GM23338 (cell line): ENCODE measurements at regions not wholly inside any gene's neighbourhood (a gene's known extent, or its start where the extent isn't known, plus 50 kb on each side); places are given as distances from the start of the nearest gene placed in this dataset.

Experiments
- ATAC-seq: fragments of 200-7000 bp; cut with Tn5 transposase; 3 replicates; pipeline ENCODE4 v1.9.1; 2020
- DNase-seq: peaks from one replicate; pipeline ENCODE4 v3.0.0-alpha.2; 2015; ENCODE audit warnings: low spot score
- H2AFZ ChIP-seq: fragments of 200-600 bp; sonication (generic); 2 replicates; pipeline ENCODE4 v1.8.0; 2016; ENCODE audit warnings: antibody characterized with exemption, mild to moderate bottlenecking, moderate library complexity
- H3F3A ChIP-seq: fragments of 200-600 bp; sonication (generic); replicated peaks from 2 replicates; pipeline ENCODE4 v1.8.0; 2017; ENCODE audit warnings: antibody characterized with exemption, mixed run types, low read depth
- H3K27ac ChIP-seq: fragments of 200-600 bp; sonication (generic); 2 replicates; pipeline ENCODE4 v1.6.1; 2016; ENCODE audit warnings: low read depth
- H3K27me3 ChIP-seq: fragments of 200-600 bp; sonication (generic); 2 replicates; pipeline ENCODE4 v1.8.0; 2016; ENCODE audit warnings: mild to moderate bottlenecking, mixed run types, moderate library complexity; ENCODE audit not compliant: insufficient read depth
- H3K36me3 ChIP-seq: fragments of 200-600 bp; sonication (generic); 2 replicates; pipeline ENCODE4 v1.8.0; 2016; ENCODE audit warnings: mild to moderate bottlenecking; ENCODE audit not compliant: insufficient read depth
- H3K4me1 ChIP-seq: fragments of 200-600 bp; sonication (generic); 2 replicates; pipeline ENCODE4 v1.8.0; 2016; ENCODE audit warnings: mild to moderate bottlenecking, moderate library complexity; ENCODE audit not compliant: insufficient read depth
- H3K4me2 ChIP-seq: fragments of 200-600 bp; sonication (generic); 2 replicates; pipeline ENCODE4 v1.7.1; 2017; ENCODE audit warnings: mixed run types
- H3K4me3 ChIP-seq: fragments of 200-600 bp; sonication (generic); 2 replicates; pipeline ENCODE4 v1.6.1; 2016; ENCODE audit warnings: mixed run types
- H3K79me2 ChIP-seq: fragments of 200-600 bp; sonication (generic); replicated peaks from 2 replicates; pipeline ENCODE4 v1.8.0; 2017; ENCODE audit warnings: mild to moderate bottlenecking; ENCODE audit not compliant: insufficient read depth
- H3K9me2 ChIP-seq: fragments of 200-600 bp; sonication (generic); 2 replicates; pipeline ENCODE4 v1.8.0; 2017; ENCODE audit not compliant: insufficient read depth
- H4K20me1 ChIP-seq: fragments of 200-600 bp; sonication (generic); replicated peaks from 2 replicates; pipeline ENCODE4 v1.8.0; 2017; ENCODE audit warnings: mild to moderate bottlenecking; ENCODE audit not compliant: insufficient read depth
- H3K27ac Mint-ChIP-seq: 2 replicates; pipeline ENCODE4 v1.8.0; 2020; ENCODE audit warnings: inconsistent platforms, mild to moderate bottlenecking, moderate library complexity, mixed read lengths
- H3K27me3 Mint-ChIP-seq: 3 replicates; pipeline ENCODE4 v1.8.0; 2022; ENCODE audit warnings: low read depth, mild to moderate bottlenecking, moderate library complexity, mixed read lengths, inconsistent platforms; ENCODE audit not compliant: insufficient read depth, poor library complexity
- H3K36me3 Mint-ChIP-seq: 3 replicates; pipeline ENCODE4 v1.8.0; 2021; ENCODE audit warnings: low read depth, mild to moderate bottlenecking, inconsistent platforms, moderate library complexity, mixed read lengths
- H3K4me1 Mint-ChIP-seq: 3 replicates; pipeline ENCODE4 v1.8.0; 2020; ENCODE audit warnings: mild to moderate bottlenecking, inconsistent platforms, mixed read lengths
- H3K4me3 Mint-ChIP-seq: 3 replicates; pipeline ENCODE4 v1.8.0; 2021; ENCODE audit warnings: moderate library complexity, mild to moderate bottlenecking, inconsistent platforms, mixed read lengths
- H3K9me3 Mint-ChIP-seq: 3 replicates; pipeline ENCODE4 v1.8.0; 2020; ENCODE audit warnings: moderate library complexity, mild to moderate bottlenecking, inconsistent platforms, mixed read lengths
- CREB1 ChIP-seq: fragments of 250-450 bp; sonication (Bioruptor Pico); IDR thresholded peaks from 2 replicates; pipeline ENCODE4 v1.5.0; 2020; ENCODE audit warnings: low read depth, mild to moderate bottlenecking, moderate library complexity
- CTCF ChIP-seq, 2 experiments: fragments of 200-600 bp in 1 of 2; sonication (generic) in 1 of 2; conservative IDR thresholded peaks; 2 replicates each; pipeline versions ENCODE4 v1.5.1 to v1.6.1; 2016 to 2017; ENCODE audit warnings: antibody characterized with exemption in 2 of 2, low read depth in 2 of 2, mild to moderate bottlenecking in 2 of 2, moderate library complexity in 1 of 2
- EZH2 ChIP-seq: fragments of 200-600 bp; sonication (generic); IDR thresholded peaks from one replicate; pipeline ENCODE4 v1.8.0; 2017; ENCODE audit warnings: antibody characterized with exemption, mild to moderate bottlenecking, low read depth; ENCODE audit not compliant: unreplicated experiment
- EZH2phosphoT487 ChIP-seq: fragments of 200-600 bp; sonication (generic); IDR thresholded peaks from one replicate; pipeline ENCODE4 v1.8.1; 2018; ENCODE audit warnings: antibody characterized with exemption; ENCODE audit not compliant: unreplicated experiment
- JUNB ChIP-seq: IDR thresholded peaks from one replicate; pipeline ENCODE4 v1.6.1; 2016; ENCODE audit warnings: antibody characterized with exemption; ENCODE audit not compliant: unreplicated experiment
- NANOG ChIP-seq: IDR thresholded peaks from 2 replicates; pipeline ENCODE4 v1.6.1; 2016; ENCODE audit warnings: antibody characterized with exemption, borderline replicate concordance
- POLR2AphosphoS5 ChIP-seq: IDR thresholded peaks from 2 replicates; pipeline ENCODE4 v1.6.1; 2016; ENCODE audit warnings: antibody characterized with exemption, low read depth
- STAT1 ChIP-seq: IDR thresholded peaks from one replicate; pipeline ENCODE4 v1.6.1; 2016; ENCODE audit warnings: antibody characterized with exemption; ENCODE audit not compliant: unreplicated experiment
- ZNF114 ChIP-seq: fragments of 250-450 bp; sonication (Bioruptor Pico); IDR thresholded peaks from 2 replicates; pipeline ENCODE4 v1.5.0; 2020; ENCODE audit warnings: mild to moderate bottlenecking, moderate library complexity
- ZNF331 ChIP-seq: fragments of 250-450 bp; sonication (Bioruptor Pico); IDR thresholded peaks from 2 replicates; pipeline ENCODE4 v1.5.0; 2020; ENCODE audit warnings: low read depth, mild to moderate bottlenecking, moderate library complexity
- TF ChIP-seq, protein P1 (sequence below): IDR thresholded peaks from 2 replicates; pipeline ENCODE4 v1.6.1; 2016; ENCODE audit warnings: antibody characterized with exemption
- TF ChIP-seq, protein P2 (sequence below): IDR thresholded peaks from one replicate; pipeline ENCODE4 v1.6.1; 2018; ENCODE audit warnings: antibody characterized with exemption; ENCODE audit not compliant: unreplicated experiment
- TF ChIP-seq, protein P3 (sequence below): fragments of 250-450 bp; sonication (Bioruptor Pico); IDR thresholded peaks from 2 replicates; pipeline ENCODE4 v1.5.0; 2020; ENCODE audit warnings: mild to moderate bottlenecking, moderate library complexity

DNA sequence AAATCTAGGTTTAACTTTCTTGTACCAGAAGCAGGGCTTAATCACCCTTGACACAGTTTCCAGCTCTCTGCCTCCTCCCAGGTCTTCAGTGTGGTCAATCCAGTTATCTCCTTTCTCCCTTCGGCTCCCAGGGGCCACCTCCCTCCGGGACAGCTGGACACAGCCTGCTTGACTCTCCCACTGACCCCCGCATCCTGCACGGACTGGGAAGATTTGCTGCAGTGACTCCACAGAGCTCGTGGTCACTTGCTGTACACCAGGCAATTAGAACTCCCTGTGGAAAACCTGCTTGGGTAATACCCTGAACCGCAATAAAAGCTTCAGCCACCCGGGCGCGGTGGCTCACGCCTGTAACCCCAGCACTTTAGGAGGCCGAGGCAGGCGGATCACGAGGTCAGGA, 116.5 kb downstream of the NUFIP1 start:
- no peak overlapping the region for H2AFZ ChIP-seq
- no peaks in the 10 kb centered on the region; the same call in 2 of the 3 replicates for H3K4me1 Mint-ChIP-seq
- H3K9me2 ChIP-seq: no peaks in the 10 kb centered on the region
- no peak overlapping the region for H3K27ac ChIP-seq
- peaks cover 2% of the 10 kb centered on the region for H3K27me3 Mint-ChIP-seq
- no peak overlapping the region for H3K4me3 Mint-ChIP-seq
- no peak overlapping the region for H3K4me2 ChIP-seq
- H3K9me3 Mint-ChIP-seq: peaks cover 8% of the 10 kb centered on the region
- peaks cover 6% of the 10 kb centered on the region for H3K36me3 Mint-ChIP-seq
- H3K36me3 ChIP-seq: no peaks in the 10 kb centered on the region
- H3K4me1 ChIP-seq: no peaks in the 10 kb centered on the region
- no peaks in the 10 kb centered on the region for H4K20me1 ChIP-seq
- no peaks in the 10 kb centered on the region for H3K27me3 ChIP-seq
- DNase-seq (no peak), ATAC-seq (no peak)
- no peaks in the 10 kb centered on the region for H3K79me2 ChIP-seq
- H3F3A ChIP-seq: no peaks in the 10 kb centered on the region
- TF ChIP-seq, protein P1, sequence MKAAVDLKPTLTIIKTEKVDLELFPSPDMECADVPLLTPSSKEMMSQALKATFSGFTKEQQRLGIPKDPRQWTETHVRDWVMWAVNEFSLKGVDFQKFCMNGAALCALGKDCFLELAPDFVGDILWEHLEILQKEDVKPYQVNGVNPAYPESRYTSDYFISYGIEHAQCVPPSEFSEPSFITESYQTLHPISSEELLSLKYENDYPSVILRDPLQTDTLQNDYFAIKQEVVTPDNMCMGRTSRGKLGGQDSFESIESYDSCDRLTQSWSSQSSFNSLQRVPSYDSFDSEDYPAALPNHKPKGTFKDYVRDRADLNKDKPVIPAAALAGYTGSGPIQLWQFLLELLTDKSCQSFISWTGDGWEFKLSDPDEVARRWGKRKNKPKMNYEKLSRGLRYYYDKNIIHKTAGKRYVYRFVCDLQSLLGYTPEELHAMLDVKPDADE: no peak
- TF ChIP-seq POLR2AphosphoS5 (no peak), NANOG (no peak), JUNB (no peak), ZNF331 (CRISPR knock-in tag) (no peak), CTCF (conservative IDR thresholded peaks at IDR 0.05; ENCODE audit: low read depth in 2 of 2) (no peak), CREB1 (CRISPR knock-in tag) (no peak), EZH2phosphoT487 (no peak), STAT1 (no peak), EZH2 (no peak), ZNF114 (no peak)
- TF ChIP-seq, protein P2, sequence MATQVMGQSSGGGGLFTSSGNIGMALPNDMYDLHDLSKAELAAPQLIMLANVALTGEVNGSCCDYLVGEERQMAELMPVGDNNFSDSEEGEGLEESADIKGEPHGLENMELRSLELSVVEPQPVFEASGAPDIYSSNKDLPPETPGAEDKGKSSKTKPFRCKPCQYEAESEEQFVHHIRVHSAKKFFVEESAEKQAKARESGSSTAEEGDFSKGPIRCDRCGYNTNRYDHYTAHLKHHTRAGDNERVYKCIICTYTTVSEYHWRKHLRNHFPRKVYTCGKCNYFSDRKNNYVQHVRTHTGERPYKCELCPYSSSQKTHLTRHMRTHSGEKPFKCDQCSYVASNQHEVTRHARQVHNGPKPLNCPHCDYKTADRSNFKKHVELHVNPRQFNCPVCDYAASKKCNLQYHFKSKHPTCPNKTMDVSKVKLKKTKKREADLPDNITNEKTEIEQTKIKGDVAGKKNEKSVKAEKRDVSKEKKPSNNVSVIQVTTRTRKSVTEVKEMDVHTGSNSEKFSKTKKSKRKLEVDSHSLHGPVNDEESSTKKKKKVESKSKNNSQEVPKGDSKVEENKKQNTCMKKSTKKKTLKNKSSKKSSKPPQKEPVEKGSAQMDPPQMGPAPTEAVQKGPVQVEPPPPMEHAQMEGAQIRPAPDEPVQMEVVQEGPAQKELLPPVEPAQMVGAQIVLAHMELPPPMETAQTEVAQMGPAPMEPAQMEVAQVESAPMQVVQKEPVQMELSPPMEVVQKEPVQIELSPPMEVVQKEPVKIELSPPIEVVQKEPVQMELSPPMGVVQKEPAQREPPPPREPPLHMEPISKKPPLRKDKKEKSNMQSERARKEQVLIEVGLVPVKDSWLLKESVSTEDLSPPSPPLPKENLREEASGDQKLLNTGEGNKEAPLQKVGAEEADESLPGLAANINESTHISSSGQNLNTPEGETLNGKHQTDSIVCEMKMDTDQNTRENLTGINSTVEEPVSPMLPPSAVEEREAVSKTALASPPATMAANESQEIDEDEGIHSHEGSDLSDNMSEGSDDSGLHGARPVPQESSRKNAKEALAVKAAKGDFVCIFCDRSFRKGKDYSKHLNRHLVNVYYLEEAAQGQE: no peak
- TF ChIP-seq, protein P3, sequence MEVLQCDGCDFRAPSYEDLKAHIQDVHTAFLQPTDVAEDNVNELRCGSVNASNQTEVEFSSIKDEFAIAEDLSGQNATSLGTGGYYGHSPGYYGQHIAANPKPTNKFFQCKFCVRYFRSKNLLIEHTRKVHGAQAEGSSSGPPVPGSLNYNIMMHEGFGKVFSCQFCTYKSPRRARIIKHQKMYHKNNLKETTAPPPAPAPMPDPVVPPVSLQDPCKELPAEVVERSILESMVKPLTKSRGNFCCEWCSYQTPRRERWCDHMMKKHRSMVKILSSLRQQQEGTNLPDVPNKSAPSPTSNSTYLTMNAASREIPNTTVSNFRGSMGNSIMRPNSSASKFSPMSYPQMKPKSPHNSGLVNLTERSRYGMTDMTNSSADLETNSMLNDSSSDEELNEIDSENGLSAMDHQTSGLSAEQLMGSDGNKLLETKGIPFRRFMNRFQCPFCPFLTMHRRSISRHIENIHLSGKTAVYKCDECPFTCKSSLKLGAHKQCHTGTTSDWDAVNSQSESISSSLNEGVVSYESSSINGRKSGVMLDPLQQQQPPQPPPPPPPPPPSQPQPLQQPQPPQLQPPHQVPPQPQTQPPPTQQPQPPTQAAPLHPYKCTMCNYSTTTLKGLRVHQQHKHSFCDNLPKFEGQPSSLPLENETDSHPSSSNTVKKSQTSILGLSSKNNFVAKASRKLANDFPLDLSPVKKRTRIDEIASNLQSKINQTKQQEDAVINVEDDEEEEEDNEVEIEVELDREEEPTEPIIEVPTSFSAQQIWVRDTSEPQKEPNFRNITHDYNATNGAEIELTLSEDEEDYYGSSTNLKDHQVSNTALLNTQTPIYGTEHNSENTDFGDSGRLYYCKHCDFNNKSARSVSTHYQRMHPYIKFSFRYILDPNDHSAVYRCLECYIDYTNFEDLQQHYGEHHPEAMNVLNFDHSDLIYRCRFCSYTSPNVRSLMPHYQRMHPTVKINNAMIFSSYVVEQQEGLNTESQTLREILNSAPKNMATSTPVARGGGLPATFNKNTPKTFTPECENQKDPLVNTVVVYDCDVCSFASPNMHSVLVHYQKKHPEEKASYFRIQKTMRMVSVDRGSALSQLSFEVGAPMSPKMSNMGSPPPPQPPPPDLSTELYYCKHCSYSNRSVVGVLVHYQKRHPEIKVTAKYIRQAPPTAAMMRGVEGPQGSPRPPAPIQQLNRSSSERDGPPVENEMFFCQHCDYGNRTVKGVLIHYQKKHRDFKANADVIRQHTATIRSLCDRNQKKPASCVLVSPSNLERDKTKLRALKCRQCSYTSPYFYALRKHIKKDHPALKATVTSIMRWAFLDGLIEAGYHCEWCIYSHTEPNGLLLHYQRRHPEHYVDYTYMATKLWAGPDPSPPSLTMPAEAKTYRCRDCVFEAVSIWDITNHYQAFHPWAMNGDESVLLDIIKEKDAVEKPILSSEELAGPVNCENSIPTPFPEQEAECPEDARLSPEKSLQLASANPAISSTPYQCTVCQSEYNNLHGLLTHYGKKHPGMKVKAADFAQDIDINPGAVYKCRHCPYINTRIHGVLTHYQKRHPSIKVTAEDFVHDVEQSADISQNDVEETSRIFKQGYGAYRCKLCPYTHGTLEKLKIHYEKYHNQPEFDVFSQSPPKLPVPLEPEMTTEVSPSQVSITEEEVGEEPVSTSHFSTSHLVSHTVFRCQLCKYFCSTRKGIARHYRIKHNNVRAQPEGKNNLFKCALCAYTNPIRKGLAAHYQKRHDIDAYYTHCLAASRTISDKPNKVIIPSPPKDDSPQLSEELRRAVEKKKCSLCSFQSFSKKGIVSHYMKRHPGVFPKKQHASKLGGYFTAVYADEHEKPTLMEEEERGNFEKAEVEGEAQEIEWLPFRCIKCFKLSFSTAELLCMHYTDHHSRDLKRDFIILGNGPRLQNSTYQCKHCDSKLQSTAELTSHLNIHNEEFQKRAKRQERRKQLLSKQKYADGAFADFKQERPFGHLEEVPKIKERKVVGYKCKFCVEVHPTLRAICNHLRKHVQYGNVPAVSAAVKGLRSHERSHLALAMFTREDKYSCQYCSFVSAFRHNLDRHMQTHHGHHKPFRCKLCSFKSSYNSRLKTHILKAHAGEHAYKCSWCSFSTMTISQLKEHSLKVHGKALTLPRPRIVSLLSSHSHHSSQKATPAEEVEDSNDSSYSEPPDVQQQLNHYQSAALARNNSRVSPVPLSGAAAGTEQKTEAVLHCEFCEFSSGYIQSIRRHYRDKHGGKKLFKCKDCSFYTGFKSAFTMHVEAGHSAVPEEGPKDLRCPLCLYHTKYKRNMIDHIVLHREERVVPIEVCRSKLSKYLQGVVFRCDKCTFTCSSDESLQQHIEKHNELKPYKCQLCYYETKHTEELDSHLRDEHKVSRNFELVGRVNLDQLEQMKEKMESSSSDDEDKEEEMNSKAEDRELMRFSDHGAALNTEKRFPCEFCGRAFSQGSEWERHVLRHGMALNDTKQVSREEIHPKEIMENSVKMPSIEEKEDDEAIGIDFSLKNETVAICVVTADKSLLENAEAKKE: no peak
- no peak overlapping the region for H3K4me3 ChIP-seq
- no peak overlapping the region for H3K27ac Mint-ChIP-seq
